ENCODE measurements at regions not wholly inside any gene's neighbourhood (a gene's known extent, or its start where the extent isn't known, plus 50 kb on each side); places are given as distances from the start of the nearest gene placed in this dataset.
"Not testable (repeated sequence)": the region's sequence is repeated elsewhere in the genome, so short reads cannot be mapped to it uniquely, and the experiment has no call there.

GRCh38 chr6:134663800-134664535 lies 285.9 kb downstream of the ALDH8A1 start:
- Histone ChIP-seq H3K4me1 (no peaks in the 10 kb centered on the region), H3K27ac (no peak overlapping the region), H2AFZ (no peak overlapping the region), H3K4me3 (ENCODE audit: low read depth, low read length) (no peak overlapping the region), H3K9ac (no peak overlapping the region), H3K36me3 (ENCODE audit: control insufficient read depth, insufficient read depth, low read length) (no peaks in the 10 kb centered on the region), H3K27me3 (ENCODE audit: control insufficient read depth, insufficient read depth, low read length) (no peaks in the 10 kb centered on the region), H3K9me3 (ENCODE audit: control insufficient read depth, low read length) (no peaks in the 10 kb centered on the region), H3K79me2 (no peaks in the 10 kb centered on the region), H3K4me2 (ENCODE audit: low read length) (no peak overlapping the region)
- TF ChIP-seq CTCF (IDR thresholded peaks at IDR 0.05): no peak

- no peak for TF ChIP-seq CTCF (IDR thresholded peaks at IDR 0.05)
- Histone ChIP-seq H2AFZ (no peak overlapping the region), H3K4me1 (no peaks in the 10 kb centered on the region), H3K4me2 (ENCODE audit: low read length) (no peak overlapping the region), H3K27me3 (ENCODE audit: control insufficient read depth, insufficient read depth, low read length) (no peaks in the 10 kb centered on the region), H3K36me3 (ENCODE audit: control insufficient read depth, insufficient read depth, low read length) (no peaks in the 10 kb centered on the region), H3K9me3 (ENCODE audit: control insufficient read depth, low read length) (no peaks in the 10 kb centered on the region), H3K9ac (no peak overlapping the region), H3K79me2 (no peaks in the 10 kb centered on the region), H3K4me3 (ENCODE audit: low read depth, low read length) (no peak overlapping the region), H3K27ac (no peak overlapping the region)
These were observed 286.5 kb downstream of the ALDH8A1 start for GRCh38 chr6:134663356-134663755.

- no peaks in the 10 kb centered on the region for H3K36me3 ChIP-seq (ENCODE audit: control insufficient read depth, insufficient read depth, low read length)
- H3K79me2 ChIP-seq: no peaks in the 10 kb centered on the region
- no peaks in the 10 kb centered on the region for H3K9me3 ChIP-seq (ENCODE audit: control insufficient read depth, low read length)
- no peak overlapping the region for H2AFZ ChIP-seq
- no peak overlapping the region for H3K27ac ChIP-seq
- no peaks in the 10 kb centered on the region for H3K27me3 ChIP-seq (ENCODE audit: control insufficient read depth, insufficient read depth, low read length)
- no peak overlapping the region for H3K9ac ChIP-seq
- no peak overlapping the region for H3K4me2 ChIP-seq (ENCODE audit: low read length)
- TF ChIP-seq CTCF (IDR thresholded peaks at IDR 0.05): no peak
- no peak overlapping the region for H3K4me3 ChIP-seq (ENCODE audit: low read depth, low read length)
- no peaks in the 10 kb centered on the region for H3K4me1 ChIP-seq
These were observed 287.7 kb downstream of the ALDH8A1 start for GRCh38 chr6:134662077-134662700.

GRCh38 chr6:134659885-134660284 lies 290.0 kb downstream of the ALDH8A1 start:
- not testable (repeated sequence) for H3K27ac ChIP-seq

GRCh38 chr6:134658596-134658995 lies 291.3 kb downstream of the ALDH8A1 start:
- H3K9ac ChIP-seq: no peak overlapping the region
- no peaks in the 10 kb centered on the region for H3K36me3 ChIP-seq (ENCODE audit: control insufficient read depth, insufficient read depth, low read length)
- no peak overlapping the region for H3K27ac ChIP-seq
- no peaks in the 10 kb centered on the region for H3K79me2 ChIP-seq
- H3K4me1 ChIP-seq: no peaks in the 10 kb centered on the region
- no peak overlapping the region for H3K4me3 ChIP-seq (ENCODE audit: low read depth, low read length)
- no peaks in the 10 kb centered on the region for H3K9me3 ChIP-seq (ENCODE audit: control insufficient read depth, low read length)
- no peak for TF ChIP-seq CTCF (IDR thresholded peaks at IDR 0.05)
- H3K4me2 ChIP-seq (ENCODE audit: low read length): no peak overlapping the region
- no peak overlapping the region for H2AFZ ChIP-seq
- no peaks in the 10 kb centered on the region for H3K27me3 ChIP-seq (ENCODE audit: control insufficient read depth, insufficient read depth, low read length)

More at GRCh38 chr6:134659885-134660284, 290.0 kb downstream of the ALDH8A1 start:
- H3K4me2 ChIP-seq (ENCODE audit: low read length); H3K4me3 ChIP-seq (ENCODE audit: low read depth, low read length); H3K79me2 ChIP-seq; H3K27me3 ChIP-seq (ENCODE audit: control insufficient read depth, insufficient read depth, low read length); H3K9ac ChIP-seq; H3K36me3 ChIP-seq (ENCODE audit: control insufficient read depth, insufficient read depth, low read length); H3K4me1 ChIP-seq; H2AFZ ChIP-seq; H3K9me3 ChIP-seq (ENCODE audit: control insufficient read depth, low read length): not testable (repeated sequence)
